ENCODE measurements at regions not wholly inside any gene's neighbourhood (a gene's known extent, or its start where the extent isn't known, plus 50 kb on each side); places are given as distances from the start of the nearest gene placed in this dataset.
"Not testable (repeated sequence)": the region's sequence is repeated elsewhere in the genome, so short reads cannot be mapped to it uniquely, and the experiment has no call there.

DNA sequence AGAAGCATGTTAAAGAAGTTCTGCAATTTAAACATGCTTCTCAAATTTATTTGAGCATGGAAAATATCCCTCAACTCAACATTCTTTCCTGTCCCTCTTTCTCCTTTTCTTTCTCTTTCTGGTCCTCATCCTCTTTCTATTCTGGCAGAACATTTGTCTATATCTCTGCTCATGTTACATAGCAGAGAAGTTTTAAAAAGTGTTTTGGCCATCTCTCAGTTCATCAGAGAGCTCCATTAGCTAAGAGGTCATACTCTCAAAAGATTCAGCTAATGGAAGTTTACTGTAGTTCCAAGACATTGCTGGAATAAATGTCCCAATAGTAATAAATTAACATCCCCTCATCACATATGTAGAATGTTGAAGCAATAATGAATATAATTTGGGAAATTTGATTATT is 53.5 kb downstream of the XCL2 start:
- Histone ChIP-seq H3K27ac (no peak overlapping the region), H3K4me3 (no peak overlapping the region), H3K4me1 (peaks cover 7% of the 10 kb centered on the region), H3K36me3 (ENCODE audit: low read depth, missing control alignments) (no peaks in the 10 kb centered on the region), H3K27me3 (no peaks in the 10 kb centered on the region), H3K9me3 (no peaks in the 10 kb centered on the region)
- DNase-seq: no peak
- intact Hi-C loops (cut with DNase I; ENCODE audit: low total_unique reads): no loop called here
- TF ChIP-seq POLR2A (IDR thresholded peaks at IDR 0.05): no peak
- TF ChIP-seq, protein P1, sequence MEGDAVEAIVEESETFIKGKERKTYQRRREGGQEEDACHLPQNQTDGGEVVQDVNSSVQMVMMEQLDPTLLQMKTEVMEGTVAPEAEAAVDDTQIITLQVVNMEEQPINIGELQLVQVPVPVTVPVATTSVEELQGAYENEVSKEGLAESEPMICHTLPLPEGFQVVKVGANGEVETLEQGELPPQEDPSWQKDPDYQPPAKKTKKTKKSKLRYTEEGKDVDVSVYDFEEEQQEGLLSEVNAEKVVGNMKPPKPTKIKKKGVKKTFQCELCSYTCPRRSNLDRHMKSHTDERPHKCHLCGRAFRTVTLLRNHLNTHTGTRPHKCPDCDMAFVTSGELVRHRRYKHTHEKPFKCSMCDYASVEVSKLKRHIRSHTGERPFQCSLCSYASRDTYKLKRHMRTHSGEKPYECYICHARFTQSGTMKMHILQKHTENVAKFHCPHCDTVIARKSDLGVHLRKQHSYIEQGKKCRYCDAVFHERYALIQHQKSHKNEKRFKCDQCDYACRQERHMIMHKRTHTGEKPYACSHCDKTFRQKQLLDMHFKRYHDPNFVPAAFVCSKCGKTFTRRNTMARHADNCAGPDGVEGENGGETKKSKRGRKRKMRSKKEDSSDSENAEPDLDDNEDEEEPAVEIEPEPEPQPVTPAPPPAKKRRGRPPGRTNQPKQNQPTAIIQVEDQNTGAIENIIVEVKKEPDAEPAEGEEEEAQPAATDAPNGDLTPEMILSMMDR (IDR thresholded peaks at IDR 0.05): no peak

DNA sequence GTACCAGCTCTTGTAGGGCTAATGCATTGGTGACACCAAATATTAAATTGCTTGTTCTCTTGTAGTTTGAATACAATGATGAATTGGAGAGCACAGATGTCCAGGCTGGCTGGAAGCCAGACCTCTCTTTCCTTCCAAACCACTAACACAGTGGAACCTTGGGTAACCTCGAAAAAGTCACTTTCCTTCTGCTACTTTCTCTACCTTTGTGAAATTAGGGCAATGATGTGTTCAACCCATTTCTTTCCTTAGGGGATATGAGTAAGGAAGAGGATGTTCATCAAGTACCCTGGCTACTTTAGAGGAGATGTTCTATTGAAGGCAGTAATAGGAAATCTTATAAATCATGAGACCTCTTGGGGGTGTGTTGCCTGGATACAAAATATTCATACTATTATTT is 55.7 kb downstream of the XCL2 start:
- Histone ChIP-seq H3K9me3 (no peaks in the 10 kb centered on the region), H3K27me3 (no peaks in the 10 kb centered on the region), H3K27ac (no peak overlapping the region), H3K4me3 (no peak overlapping the region), H3K36me3 (ENCODE audit: low read depth, missing control alignments) (no peaks in the 10 kb centered on the region), H3K4me1 (peaks cover 11% of the 10 kb centered on the region)
- DNase-seq: peak; percentile 61
- intact Hi-C loops (cut with DNase I; ENCODE audit: low total_unique reads): no loop called here
- TF ChIP-seq, protein P1 (IDR thresholded peaks at IDR 0.05): no peak
- no peak for TF ChIP-seq POLR2A (IDR thresholded peaks at IDR 0.05)
- WGBS, 2 donors: 18 to 43% methylated on average over 1 of the region's 1 CpG

GRCh38 chr1:168486820-168487219 is 57.0 kb downstream of the XCL2 start:
- 91 to 92% methylated on average over 1 of the region's 1 CpG for WGBS, 2 donors
- H3K36me3 ChIP-seq (ENCODE audit: low read depth, missing control alignments); DNase-seq: not testable (repeated sequence)

DNA sequence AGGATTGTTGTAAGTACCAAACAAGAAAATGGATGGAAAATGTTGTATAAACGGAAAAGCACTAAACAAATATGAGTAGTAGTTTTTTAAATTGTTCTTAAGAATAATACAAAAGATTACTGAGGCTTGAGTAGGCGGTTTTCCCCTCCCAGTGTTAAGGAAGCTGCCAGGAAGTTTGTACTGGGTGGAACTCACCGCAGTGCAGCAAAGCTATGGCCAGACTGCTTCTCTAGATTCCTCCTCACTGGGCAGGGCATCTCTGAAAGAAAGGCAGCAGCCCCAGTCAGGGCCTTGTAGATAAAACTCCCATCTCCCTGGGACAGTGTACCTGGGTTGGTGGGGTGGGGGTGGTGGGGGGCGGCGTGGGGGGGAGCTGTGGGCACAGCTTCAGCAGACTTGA is 58.7 kb downstream of the XCL2 start:
- intact Hi-C loops (cut with DNase I; ENCODE audit: low total_unique reads): no loop called here
- H3K27me3 ChIP-seq: no peaks in the 10 kb centered on the region
- no peaks in the 10 kb centered on the region for H3K9me3 ChIP-seq
- no peak overlapping the region for H3K4me3 ChIP-seq
- DNase-seq: peak; percentile 23
- TF ChIP-seq, protein P1 (IDR thresholded peaks at IDR 0.05): no peak
- 43 to 58% methylated on average over 4 to 5 of the region's 5 CpGs for WGBS, 2 donors
- peaks cover 11% of the 10 kb centered on the region for H3K4me1 ChIP-seq
- no peaks in the 10 kb centered on the region for H3K36me3 ChIP-seq (ENCODE audit: low read depth, missing control alignments)
- H3K27ac ChIP-seq: peak overlapping the region in 1 of 2 donors; percentile 59

More at GRCh38 chr1:168486820-168487219, 57.0 kb downstream of the XCL2 start:
- H3K4me1 ChIP-seq: peaks cover 11% of the 10 kb centered on the region
- H3K4me3 ChIP-seq; intact Hi-C loops (cut with DNase I; ENCODE audit: low total_unique reads); H3K9me3 ChIP-seq; H3K27me3 ChIP-seq; H3K27ac ChIP-seq: not testable (repeated sequence)

GRCh38 chr1:168484083-168484482 is 59.7 kb downstream of the XCL2 start:
- Histone ChIP-seq H3K36me3 (ENCODE audit: low read depth, missing control alignments) (no peaks in the 10 kb centered on the region), H3K4me1 (peaks cover 11% of the 10 kb centered on the region), H3K4me3 (no peak overlapping the region), H3K27ac (peak overlapping the region in 1 of 2 donors; percentile 4), H3K9me3 (no peaks in the 10 kb centered on the region), H3K27me3 (no peaks in the 10 kb centered on the region)
- intact Hi-C loops (cut with DNase I; ENCODE audit: low total_unique reads): no loop called here
- no peak for DNase-seq
- TF ChIP-seq, protein P1 (IDR thresholded peaks at IDR 0.05): no peak
- no peak for TF ChIP-seq POLR2A (IDR thresholded peaks at IDR 0.05)

All from testis (tissue), 2 donors.